H1 (cell line): ENCODE measurements at regions not wholly inside any gene's neighbourhood (a gene's known extent, or its start where the extent isn't known, plus 50 kb on each side); places are given as distances from the start of the nearest gene placed in this dataset.

Source experiments
- CTCF ChIA-PET: fragments of 300-600 bp; sonication (Branson Sonifier 250); formaldehyde crosslinking; loops from one replicate; lab custom pipeline; 2021; ENCODE audit not compliant: partially characterized antibody; lab: Charles Lee
- POLR2A ChIA-PET: fragments of 300-600 bp; sonication (Branson Sonifier 250); formaldehyde crosslinking; loops from one replicate; lab custom pipeline; 2021; ENCODE audit warnings: inconsistent platforms; ENCODE audit not compliant: partially characterized antibody; lab: Charles Lee
- DNase-seq, 2 experiments: peaks; one replicate each; pipeline versions ENCODE4 v3.0.0 to v3.0.0-alpha.2; 2010 to 2022; ENCODE audit warnings: low spot score in 2 of 2, low read depth in 1 of 2, mixed read lengths in 1 of 2
- FAIRE-seq: peaks from 2 replicates; lab custom pipeline; 2011; peaks lifted over from hg19 to GRCh38; lab: Jason Lieb, UNC
- H2AFZ ChIP-seq: 2 replicates; pipeline ENCODE4 v1.8.1; 2012; ENCODE audit warnings: low read length, inconsistent platforms
- H2AK5ac ChIP-seq: 2 replicates; pipeline ENCODE4 v1.6.1; 2013; ENCODE audit warnings: low read depth, low read length
- H2BK120ac ChIP-seq: replicated peaks from 2 replicates; pipeline ENCODE3; 2013; ENCODE audit warnings: low read depth, low read length, inconsistent platforms
- H2BK12ac ChIP-seq: 2 replicates; pipeline ENCODE4 v1.6.1; 2013; ENCODE audit warnings: low read depth, low read length
- H2BK15ac ChIP-seq: 2 replicates; pipeline ENCODE4 v1.6.1; 2013; ENCODE audit warnings: low read length
- H2BK20ac ChIP-seq: 2 replicates; pipeline ENCODE4 v1.6.1; 2013; ENCODE audit warnings: low read length
- H2BK5ac ChIP-seq: 2 replicates; pipeline ENCODE4 v1.6.1; 2013; ENCODE audit warnings: low read depth, low read length
- H3K14ac ChIP-seq: 2 replicates; pipeline ENCODE4 v1.6.1; 2013; ENCODE audit warnings: inconsistent platforms; ENCODE audit not compliant: insufficient read length
- H3K18ac ChIP-seq: 2 replicates; pipeline ENCODE4 v1.6.1; 2013; ENCODE audit warnings: low read length; ENCODE audit errors: extremely low read depth
- H3K23ac ChIP-seq: 2 replicates; pipeline ENCODE4 v1.6.1; 2013; ENCODE audit warnings: inconsistent platforms; ENCODE audit not compliant: insufficient read length
- H3K23me2 ChIP-seq: 2 replicates; pipeline ENCODE4 v1.6.1; 2013; ENCODE audit warnings: low read depth, low read length
- H3K27ac ChIP-seq: 2 replicates; pipeline ENCODE4 v1.6.1; 2011; ENCODE audit warnings: low read depth, low read length, inconsistent platforms
- H3K27me3 ChIP-seq, 4 experiments: replicated peaks in 1 of 4; 1 replicate in 1 of 4; 2 replicates in 3 of 4; pipeline versions ENCODE4 v1.6.1 to v1.8.1; 2011 to 2013; ENCODE audit warnings: low read length in 3 of 4, mild to moderate bottlenecking in 3 of 4, inconsistent platforms in 2 of 4, mixed read lengths in 2 of 4, moderate library complexity in 1 of 4; ENCODE audit not compliant: control insufficient read depth in 3 of 4, insufficient read depth in 3 of 4; ENCODE audit errors: extremely low read depth in 1 of 4
- H3K36me3 ChIP-seq, 4 experiments: 2 replicates each; pipeline versions ENCODE4 v1.6.1 to v1.8.1; 2011 to 2013; ENCODE audit warnings: mild to moderate bottlenecking in 4 of 4, low read length in 3 of 4, moderate library complexity in 2 of 4, control low read depth in 1 of 4, inconsistent platforms in 1 of 4; ENCODE audit not compliant: insufficient read depth in 4 of 4, control insufficient read depth in 2 of 4
- H3K4ac ChIP-seq: replicated peaks from 2 replicates; pipeline ENCODE3; 2013; ENCODE audit warnings: low read length, low read depth, mixed read lengths, inconsistent platforms; ENCODE audit not compliant: insufficient read length
- H3K4me1 ChIP-seq, 4 experiments: replicated peaks in 1 of 4; 1 replicate in 1 of 4; 2 replicates in 3 of 4; pipeline versions ENCODE4 v1.6.1 to v1.8.1; 2011 to 2013; ENCODE audit warnings: low read length in 3 of 4, inconsistent platforms in 2 of 4, mixed read lengths in 1 of 4; ENCODE audit not compliant: insufficient read depth in 4 of 4, control insufficient read depth in 3 of 4
- H3K4me2 ChIP-seq, 2 experiments: 2 replicates each; pipeline versions ENCODE4 v1.6.1 to v1.8.1; 2011 to 2013; ENCODE audit warnings: low read depth in 2 of 2, low read length in 2 of 2, control low read depth in 1 of 2, inconsistent platforms in 1 of 2, mild to moderate bottlenecking in 1 of 2; ENCODE audit not compliant: insufficient read depth in 1 of 2
- H3K4me3 ChIP-seq, 4 experiments: fragments of 200-600, 300-600 bp in 1 of 4; sonication (generic), shearing (Covaris generic), sonication (Bioruptor Twin) in 1 of 4; 2 replicates each; pipeline versions ENCODE4 v1.5.1 to v1.8.1; 2011 to 2016; ENCODE audit warnings: low read length in 4 of 4, low read depth in 3 of 4, control low read depth in 2 of 4, inconsistent platforms in 2 of 4, mild to moderate bottlenecking in 2 of 4, mixed read lengths in 1 of 4, moderate library complexity in 1 of 4; ENCODE audit not compliant: insufficient read depth in 2 of 4; ENCODE audit errors: extremely low read depth in 1 of 4
- H3K56ac ChIP-seq: replicated peaks from 2 replicates; pipeline ENCODE3; 2013; ENCODE audit warnings: low read depth, mild to moderate bottlenecking, mixed read lengths, low read length, inconsistent platforms; ENCODE audit not compliant: insufficient read length
- H3K79me1 ChIP-seq: 2 replicates; pipeline ENCODE4 v1.6.1; 2013; ENCODE audit warnings: low read depth, low read length, control low read depth
- H3K79me2 ChIP-seq, 2 experiments: 2 replicates each; pipeline versions ENCODE4 v1.6.1 to v1.8.1; 2012 to 2013; ENCODE audit warnings: low read length in 2 of 2, mild to moderate bottlenecking in 2 of 2, inconsistent platforms in 1 of 2; ENCODE audit not compliant: insufficient read depth in 2 of 2, control insufficient read depth in 1 of 2
- H3K9ac ChIP-seq, 4 experiments: replicated peaks in 1 of 4; 1 replicate in 1 of 4; 2 replicates in 3 of 4; pipeline versions ENCODE4 v1.6.1 to v1.8.1; 2011 to 2013; ENCODE audit warnings: low read depth in 3 of 4, low read length in 3 of 4, control low read depth in 2 of 4, mild to moderate bottlenecking in 2 of 4, moderate library complexity in 2 of 4, inconsistent platforms in 1 of 4; ENCODE audit errors: extremely low read depth in 1 of 4
- H3K9me3 ChIP-seq, 2 experiments: 2 replicates each; pipeline versions ENCODE4 v1.6.1 to v1.8.1; 2012 to 2013; ENCODE audit warnings: mild to moderate bottlenecking in 2 of 2, moderate library complexity in 2 of 2, control low read depth in 1 of 2, inconsistent platforms in 1 of 2, low read depth in 1 of 2, low read length in 1 of 2, mixed read lengths in 1 of 2; ENCODE audit not compliant: insufficient read depth in 2 of 2
- H4K20me1 ChIP-seq, 2 experiments: replicated peaks in 1 of 2; 2 replicates each; pipeline versions ENCODE3 to v1.8.1; 2011 to 2013; ENCODE audit warnings: inconsistent platforms in 2 of 2, low read length in 2 of 2, mild to moderate bottlenecking in 1 of 2; ENCODE audit not compliant: insufficient read depth in 2 of 2, control insufficient read depth in 1 of 2
- H4K5ac ChIP-seq: 2 replicates; pipeline ENCODE4 v1.6.1; 2013; ENCODE audit warnings: low read length, low read depth, mixed read lengths, inconsistent platforms; ENCODE audit not compliant: insufficient read length
- H4K8ac ChIP-seq: 2 replicates; pipeline ENCODE4 v1.8.0; 2013; ENCODE audit warnings: mild to moderate bottlenecking, moderate library complexity, low read length, inconsistent platforms; ENCODE audit not compliant: insufficient read depth; ENCODE audit errors: extremely low read depth
- H4K91ac ChIP-seq: replicated peaks from 2 replicates; pipeline ENCODE3; 2013; ENCODE audit warnings: low read length, mixed read lengths, inconsistent platforms; ENCODE audit not compliant: insufficient read length
- ATF2 ChIP-seq: IDR thresholded peaks from 2 replicates; pipeline ENCODE4 v1.6.1; 2012; ENCODE audit warnings: low read length, inconsistent platforms
- CBX5 ChIP-seq: fragments of 300-800, 300-1000 bp; sonication (generic); IDR thresholded peaks from 2 replicates; pipeline ENCODE4 v1.7.1; 2016; ENCODE audit warnings: antibody characterized with exemption, low read length, low read depth
- CREB1 ChIP-seq: IDR thresholded peaks from 2 replicates; pipeline ENCODE4 v1.6.1; 2012; ENCODE audit warnings: inconsistent platforms
- E2F6 ChIP-seq: IDR thresholded peaks from 2 replicates; pipeline ENCODE4 v1.6.1; 2012; ENCODE audit warnings: inconsistent platforms
- HDAC6 ChIP-seq: IDR thresholded peaks from one replicate; pipeline ENCODE4 v1.7.1; 2012; ENCODE audit warnings: low read depth, mild to moderate bottlenecking, inconsistent platforms, low read length, moderate library complexity
- POU5F1 ChIP-seq: IDR thresholded peaks from 2 replicates; pipeline ENCODE4 v1.6.1; 2011; ENCODE audit warnings: low read depth, mild to moderate bottlenecking, low read length, moderate library complexity
- RNF2 ChIP-seq: fragments of 200-900, 300-1000 bp; sonication (generic); IDR thresholded peaks from 2 replicates; pipeline ENCODE4 v1.7.1; 2016; ENCODE audit warnings: borderline replicate concordance, low read depth, mild to moderate bottlenecking, antibody characterized with exemption, low read length; ENCODE audit not compliant: poor library complexity, severe bottlenecking; ENCODE audit errors: missing control alignments
- SAP30 ChIP-seq: fragments of 300-600 bp; sonication (generic); IDR thresholded peaks from 2 replicates; pipeline ENCODE4 v1.7.1; 2012; ENCODE audit warnings: low read length, moderate library complexity, mild to moderate bottlenecking, inconsistent platforms; ENCODE audit not compliant: insufficient read depth, insufficient replicate concordance
- SIN3A ChIP-seq, 2 experiments: IDR thresholded peaks in 1 of 2; conservative IDR thresholded peaks in 1 of 2; 2 replicates each; pipeline ENCODE4 v1.6.1; 2011 to 2012; ENCODE audit warnings: low read length in 2 of 2, improper control_type of control experiment in 1 of 2, low read depth in 1 of 2, mild to moderate bottlenecking in 1 of 2
- SP1 ChIP-seq: IDR thresholded peaks from 2 replicates; pipeline ENCODE4 v1.6.1; 2011; ENCODE audit warnings: low read depth, low read length
- SP4 ChIP-seq: IDR thresholded peaks from 2 replicates; pipeline ENCODE4 v1.6.1; 2012; ENCODE audit warnings: low read length, inconsistent platforms
- TAF1 ChIP-seq: IDR thresholded peaks from 2 replicates; pipeline ENCODE4 v1.6.1; 2011; ENCODE audit warnings: mild to moderate bottlenecking, low read depth, low read length
- ZNF274 ChIP-seq: IDR thresholded peaks from 2 replicates; pipeline ENCODE4 v1.7.0; 2012; ENCODE audit warnings: low read length, borderline replicate concordance; ENCODE audit errors: extremely low read depth
- WGBS, 2 experiments: shearing (Covaris generic) in 1 of 2; methylation state at CpG; one replicate each; pipeline versions ENCODE4 v1.1.6 to v1.1.7; 2013 to 2015; ENCODE audit warnings: low lambda C conversion rate in 2 of 2, mixed read lengths in 2 of 2, inconsistent platforms in 1 of 2, low coverage in 1 of 2, missing lambda C conversion rate in 1 of 2; ENCODE audit not compliant: insufficient replicate concordance in 2 of 2, insufficient coverage in 1 of 2, insufficient read length in 1 of 2; ENCODE audit errors: extremely low coverage in 1 of 2, missing lambda C conversion rate in 1 of 2; 5-methylcytosine and 5-hydroxymethylcytosine counted together

GRCh38 chr10:121216295-121216694, 365.1 kb downstream of the WDR11 start:
- CTCF ChIA-PET = no interaction called here
- TF ChIP-seq ATF2 (no peak), SAP30 (no peak), ZNF274 (no peak), HDAC6 (no peak), E2F6 (no peak), CREB1 (no peak), SP4 (no peak), CBX5 (no peak), SIN3A (conservative IDR thresholded peaks at IDR 0.05 in 1 of 2, IDR thresholded peaks at IDR 0.05 in 1 of 2; ENCODE audit: low read depth in 1 of 2, low read length in 2 of 2) (no peak), TAF1 (no peak), RNF2 (no peak), POU5F1 (no peak), SP1 (no peak)

More at GRCh38 chr10:121216295-121216694, 365.1 kb downstream of the WDR11 start:
- Histone ChIP-seq H3K4me1 (no peaks in the 10 kb centered on the region), H3K4me3 (no peak overlapping the region), H4K8ac (no peak overlapping the region), H2BK15ac (no peak overlapping the region), H2AK5ac (no peak overlapping the region), H2BK5ac (no peak overlapping the region), H3K36me3 (no peaks in the 10 kb centered on the region), H3K56ac (no peak overlapping the region), H3K27me3 (no peaks in the 10 kb centered on the region), H3K14ac (no peak overlapping the region), H2AFZ (no peak overlapping the region), H4K91ac (no peak overlapping the region), H3K9me3 (no peaks in the 10 kb centered on the region), H3K4me2 (no peak overlapping the region), H3K9ac (no peak overlapping the region), H4K5ac (no peak overlapping the region), H2BK120ac (no peak overlapping the region), H3K23ac (no peak overlapping the region), H3K4ac (no peak overlapping the region), H3K18ac (no peak overlapping the region), H2BK12ac (no peak overlapping the region), H3K79me1 (no peaks in the 10 kb centered on the region), H3K27ac (no peak overlapping the region), H3K23me2 (no peaks in the 10 kb centered on the region), H3K79me2 (no peaks in the 10 kb centered on the region), H4K20me1 (no peaks in the 10 kb centered on the region), H2BK20ac (no peak overlapping the region)
- DNase-seq (no peak), FAIRE-seq (no peak)
- 84% methylated on average over 2 of the region's 2 CpGs; no CpG with 5 or more reads in 1 of the 2 experiments for WGBS, 2 experiments
- POLR2A ChIA-PET = no interaction called here
